Hepatocyte (in vitro differentiated cells): ENCODE measurements at regions not wholly inside any gene's neighbourhood (a gene's known extent, or its start where the extent isn't known, plus 50 kb on each side); places are given as distances from the start of the nearest gene placed in this dataset.

Source experiments
- CTCF ChIP-seq: fragments of 200-600 bp; sonication (generic); IDR thresholded peaks from 2 replicates; pipeline ENCODE4 v1.5.1; 2016; ENCODE audit warnings: antibody characterized with exemption, mild to moderate bottlenecking; ENCODE audit not compliant: poor library complexity
- EZH2 ChIP-seq: fragments of 200-600 bp; sonication (generic); IDR thresholded peaks from 2 replicates; pipeline ENCODE4 v1.6.1; 2016; ENCODE audit warnings: antibody characterized with exemption, mild to moderate bottlenecking, borderline replicate concordance
- EZH2phosphoT487 ChIP-seq: fragments of 200-600 bp; sonication (generic); IDR thresholded peaks from one replicate; pipeline ENCODE4 v1.6.1; 2018; ENCODE audit warnings: antibody characterized with exemption, mild to moderate bottlenecking, low read depth, moderate library complexity; ENCODE audit not compliant: unreplicated experiment, severe bottlenecking

- TF ChIP-seq CTCF (no peak), EZH2phosphoT487 (no peak), EZH2 (no peak)
Observed at GRCh38 chr5:127203818-127204217, 86.8 kb upstream of the MEGF10 start.
